HepG2 (cell line): ENCODE measurements at regions not wholly inside any gene's neighbourhood (a gene's known extent, or its start where the extent isn't known, plus 50 kb on each side); places are given as distances from the start of the nearest gene placed in this dataset.

Experiments used
- ATRX ChIP-seq: sonication (generic); formaldehyde crosslinking; IDR thresholded peaks from 2 replicates; pipeline ENCODE4 v1.4.0; 2020; ENCODE audit warnings: missing genetic modification reagents, borderline replicate concordance
- GATAD2A ChIP-seq: IDR thresholded peaks from 2 replicates; pipeline ENCODE4 v1.6.1; 2016
- HDAC1 ChIP-seq: sonication (generic); formaldehyde crosslinking; IDR thresholded peaks from 2 replicates; pipeline ENCODE4 v1.5.1; 2020; ENCODE audit warnings: mild to moderate bottlenecking, missing genetic modification reagents
- HNF4G ChIP-seq, 2 experiments: sonication (generic) in 1 of 2; formaldehyde crosslinking in 1 of 2; IDR thresholded peaks; 2 replicates each; pipeline versions ENCODE4 v1.4.0 to v1.6.1; 2011 to 2020; ENCODE audit warnings: borderline replicate concordance in 2 of 2, low read depth in 2 of 2, mild to moderate bottlenecking in 2 of 2, low read length in 1 of 2, missing genetic modification reagents in 1 of 2, moderate library complexity in 1 of 2
- HNRNPK ChIP-seq: fragments of 200-400 bp; formaldehyde crosslinking; IDR thresholded peaks from 2 replicates; pipeline ENCODE4 v1.6.1; 2018; ENCODE audit warnings: low read length, low read depth, moderate library complexity, mild to moderate bottlenecking; ENCODE audit not compliant: poor library complexity, severe bottlenecking
- MAFF ChIP-seq: IDR thresholded peaks from 2 replicates; pipeline ENCODE4 v1.6.1; 2011; ENCODE audit warnings: low read depth, low read length, improper control_type of control experiment
- MTF2 ChIP-seq: sonication (generic); formaldehyde crosslinking; IDR thresholded peaks from 2 replicates; pipeline ENCODE4 v1.5.0; 2020; ENCODE audit warnings: missing genetic modification reagents, borderline replicate concordance
- PAXIP1 ChIP-seq: sonication (generic); formaldehyde crosslinking; conservative IDR thresholded peaks from 2 replicates; pipeline ENCODE4 v1.4.0; 2020; ENCODE audit warnings: mild to moderate bottlenecking, missing genetic modification reagents, moderate library complexity
- SALL1 ChIP-seq: sonication (generic); formaldehyde crosslinking; IDR thresholded peaks from 2 replicates; pipeline ENCODE4 v1.8.0; 2022; ENCODE audit warnings: mild to moderate bottlenecking, missing genetic modification reagents
- ZFP36L2 ChIP-seq: sonication (generic); formaldehyde crosslinking; IDR thresholded peaks from 2 replicates; pipeline ENCODE4 v1.4.0; 2020; ENCODE audit warnings: missing genetic modification reagents
- ZNF274 ChIP-seq: sonication (generic); formaldehyde crosslinking; IDR thresholded peaks from 2 replicates; pipeline ENCODE4 v1.5.1; 2020; ENCODE audit warnings: mild to moderate bottlenecking, missing genetic modification reagents
- ZNF761 ChIP-seq: sonication (generic); formaldehyde crosslinking; conservative IDR thresholded peaks from 2 replicates; pipeline ENCODE4 v1.4.0; 2020; ENCODE audit warnings: mild to moderate bottlenecking, missing genetic modification reagents
- ZNF766 ChIP-seq: sonication (generic); formaldehyde crosslinking; IDR thresholded peaks from 2 replicates; pipeline ENCODE4 v1.5.0; 2020; ENCODE audit warnings: missing genetic modification reagents, borderline replicate concordance
- ZNF768 ChIP-seq: sonication (generic); formaldehyde crosslinking; IDR thresholded peaks from 2 replicates; pipeline ENCODE4 v1.4.0; 2020; ENCODE audit warnings: missing genetic modification reagents
- ZNF772 ChIP-seq: sonication (generic); formaldehyde crosslinking; IDR thresholded peaks from 2 replicates; pipeline ENCODE4 v1.5.0; 2020; ENCODE audit warnings: mild to moderate bottlenecking, missing genetic modification reagents
- ZNF773 ChIP-seq: sonication (generic); formaldehyde crosslinking; IDR thresholded peaks from 2 replicates; pipeline ENCODE4 v1.4.0; 2020; ENCODE audit warnings: missing genetic modification reagents, borderline replicate concordance
- TF ChIP-seq, protein P1 (sequence below): IDR thresholded peaks from 2 replicates; pipeline ENCODE4 v1.6.1; 2016; ENCODE audit warnings: low read depth
- TF ChIP-seq, protein P2 (sequence below): sonication (generic); formaldehyde crosslinking; IDR thresholded peaks from 2 replicates; pipeline ENCODE4 v1.5.0; 2020; ENCODE audit warnings: missing genetic modification reagents
- TF ChIP-seq, protein P3 (sequence below): sonication (generic); formaldehyde crosslinking; IDR thresholded peaks from 2 replicates; pipeline ENCODE4 v1.4.0; 2020; ENCODE audit warnings: mild to moderate bottlenecking, missing genetic modification reagents
- TF ChIP-seq, protein P4 (sequence below), 2 experiments: fragments of 450-650 bp in 1 of 2; sonication (generic) in 1 of 2; formaldehyde crosslinking; IDR thresholded peaks; 2 replicates each; pipeline versions ENCODE4 v1.5.0 to v1.8.0; 2020 to 2022; ENCODE audit warnings: mild to moderate bottlenecking in 1 of 2, missing genetic modification reagents in 1 of 2
- TF ChIP-seq, protein P5 (sequence below), 2 experiments: sonication (generic) in 1 of 2; formaldehyde crosslinking in 1 of 2; IDR thresholded peaks; 2 replicates each; pipeline versions ENCODE4 v1.4.0 to v1.6.1; 2018 to 2020; ENCODE audit warnings: missing genetic modification reagents in 2 of 2, borderline replicate concordance in 1 of 2, low read depth in 1 of 2, mild to moderate bottlenecking in 1 of 2, missing biosample characterization in 1 of 2

DNA sequence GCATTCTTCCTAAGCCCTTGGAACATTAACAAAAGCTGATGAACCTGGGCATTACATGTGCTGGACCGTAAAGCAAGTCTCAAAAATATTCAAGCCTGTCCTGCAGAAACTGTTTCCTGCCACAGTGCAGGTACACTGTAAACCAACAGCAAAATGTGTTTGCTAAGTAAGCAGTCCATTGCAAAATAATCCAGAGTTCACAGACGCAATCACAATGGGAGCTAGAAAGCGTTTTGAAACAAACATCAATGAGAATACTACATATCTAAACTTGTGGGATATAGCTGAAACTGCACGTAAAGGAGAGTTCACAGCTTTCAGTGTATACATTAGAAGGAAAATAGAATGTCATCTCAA is 61.6 kb downstream of the RGS12 start (continued):
- peak; percentile 93 for TF ChIP-seq HNF4G (IDR thresholded peaks at IDR 0.05; ENCODE audit: borderline replicate concordance, low read depth, low read length)
- TF ChIP-seq HNF4G (CRISPR knock-in tag; IDR thresholded peaks at IDR 0.05; ENCODE audit: borderline replicate concordance, low read depth), result peak; percentile 64; the same call in 1 of the 2 replicates
- TF ChIP-seq ZNF274, result no peak
- TF ChIP-seq, protein P1, sequence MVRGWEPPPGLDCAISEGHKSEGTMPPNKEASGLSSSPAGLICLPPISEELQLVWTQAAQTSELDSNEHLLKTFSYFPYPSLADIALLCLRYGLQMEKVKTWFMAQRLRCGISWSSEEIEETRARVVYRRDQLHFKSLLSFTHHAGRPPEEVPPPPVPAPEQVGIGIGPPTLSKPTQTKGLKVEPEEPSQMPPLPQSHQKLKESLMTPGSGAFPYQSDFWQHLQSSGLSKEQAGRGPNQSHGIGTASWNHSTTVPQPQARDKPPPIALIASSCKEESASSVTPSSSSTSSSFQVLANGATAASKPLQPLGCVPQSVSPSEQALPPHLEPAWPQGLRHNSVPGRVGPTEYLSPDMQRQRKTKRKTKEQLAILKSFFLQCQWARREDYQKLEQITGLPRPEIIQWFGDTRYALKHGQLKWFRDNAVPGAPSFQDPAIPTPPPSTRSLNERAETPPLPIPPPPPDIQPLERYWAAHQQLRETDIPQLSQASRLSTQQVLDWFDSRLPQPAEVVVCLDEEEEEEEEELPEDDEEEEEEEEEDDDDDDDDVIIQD, result peak; percentile 79; the same call in 1 of the 2 replicates
- TF ChIP-seq ATRX (CRISPR knock-in tag), result no peak
- no peak for TF ChIP-seq ZNF761 (CRISPR knock-in tag)
- TF ChIP-seq ZNF772 (CRISPR knock-in tag), result no peak; the same call in 1 of the 2 replicates
- TF ChIP-seq, protein P2, sequence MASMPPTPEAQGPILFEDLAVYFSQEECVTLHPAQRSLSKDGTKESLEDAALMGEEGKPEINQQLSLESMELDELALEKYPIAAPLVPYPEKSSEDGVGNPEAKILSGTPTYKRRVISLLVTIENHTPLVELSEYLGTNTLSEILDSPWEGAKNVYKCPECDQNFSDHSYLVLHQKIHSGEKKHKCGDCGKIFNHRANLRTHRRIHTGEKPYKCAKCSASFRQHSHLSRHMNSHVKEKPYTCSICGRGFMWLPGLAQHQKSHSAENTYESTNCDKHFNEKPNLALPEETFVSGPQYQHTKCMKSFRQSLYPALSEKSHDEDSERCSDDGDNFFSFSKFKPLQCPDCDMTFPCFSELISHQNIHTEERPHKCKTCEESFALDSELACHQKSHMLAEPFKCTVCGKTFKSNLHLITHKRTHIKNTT (CRISPR knock-in tag), result no peak
- TF ChIP-seq, protein P3, sequence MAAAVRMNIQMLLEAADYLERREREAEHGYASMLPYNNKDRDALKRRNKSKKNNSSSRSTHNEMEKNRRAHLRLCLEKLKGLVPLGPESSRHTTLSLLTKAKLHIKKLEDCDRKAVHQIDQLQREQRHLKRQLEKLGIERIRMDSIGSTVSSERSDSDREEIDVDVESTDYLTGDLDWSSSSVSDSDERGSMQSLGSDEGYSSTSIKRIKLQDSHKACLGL, result no peak
- TF ChIP-seq, protein P4, sequence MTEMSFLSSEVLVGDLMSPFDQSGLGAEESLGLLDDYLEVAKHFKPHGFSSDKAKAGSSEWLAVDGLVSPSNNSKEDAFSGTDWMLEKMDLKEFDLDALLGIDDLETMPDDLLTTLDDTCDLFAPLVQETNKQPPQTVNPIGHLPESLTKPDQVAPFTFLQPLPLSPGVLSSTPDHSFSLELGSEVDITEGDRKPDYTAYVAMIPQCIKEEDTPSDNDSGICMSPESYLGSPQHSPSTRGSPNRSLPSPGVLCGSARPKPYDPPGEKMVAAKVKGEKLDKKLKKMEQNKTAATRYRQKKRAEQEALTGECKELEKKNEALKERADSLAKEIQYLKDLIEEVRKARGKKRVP (CRISPR knock-in tag; IDR thresholded peaks at IDR 0.05), result peak in 1 of 2 experiments; percentile 88; a peak in 2 of 4 replicates
- TF ChIP-seq ZNF768, result no peak
- peak; percentile 99 for TF ChIP-seq GATAD2A (CRISPR knock-in tag)
- TF ChIP-seq, protein P5, sequence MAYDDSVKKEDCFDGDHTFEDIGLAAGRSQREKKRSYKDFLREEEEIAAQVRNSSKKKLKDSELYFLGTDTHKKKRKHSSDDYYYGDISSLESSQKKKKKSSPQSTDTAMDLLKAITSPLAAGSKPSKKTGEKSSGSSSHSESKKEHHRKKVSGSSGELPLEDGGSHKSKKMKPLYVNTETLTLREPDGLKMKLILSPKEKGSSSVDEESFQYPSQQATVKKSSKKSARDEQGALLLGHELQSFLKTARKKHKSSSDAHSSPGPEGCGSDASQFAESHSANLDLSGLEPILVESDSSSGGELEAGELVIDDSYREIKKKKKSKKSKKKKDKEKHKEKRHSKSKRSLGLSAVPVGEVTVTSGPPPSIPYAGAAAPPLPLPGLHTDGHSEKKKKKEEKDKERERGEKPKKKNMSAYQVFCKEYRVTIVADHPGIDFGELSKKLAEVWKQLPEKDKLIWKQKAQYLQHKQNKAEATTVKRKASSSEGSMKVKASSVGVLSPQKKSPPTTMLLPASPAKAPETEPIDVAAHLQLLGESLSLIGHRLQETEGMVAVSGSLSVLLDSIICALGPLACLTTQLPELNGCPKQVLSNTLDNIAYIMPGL (CRISPR knock-in tag; IDR thresholded peaks at IDR 0.05; ENCODE audit: borderline replicate concordance in 1 of 2, low read depth in 1 of 2), result peak in 1 of 2 experiments; percentile 60; a peak in 1 of 4 replicates
- peak; percentile 88 for TF ChIP-seq HDAC1
- peak; percentile 98 for TF ChIP-seq PAXIP1 (CRISPR knock-in tag)
- peak; percentile 90; the same call in 1 of the 2 replicates for TF ChIP-seq SALL1 (CRISPR knock-in tag)
- TF ChIP-seq ZFP36L2, result no peak
- peak; percentile 72; the same call in 1 of the 2 replicates for TF ChIP-seq MAFF
- no peak for TF ChIP-seq HNRNPK
- TF ChIP-seq MTF2 (CRISPR knock-in tag), result no peak
- no peak for TF ChIP-seq ZNF766
- TF ChIP-seq ZNF773, result no peak
